NCI-H187 (cell line): ENCODE measurements at regions not wholly inside any gene's neighbourhood (a gene's known extent, or its start where the extent isn't known, plus 50 kb on each side); places are given as distances from the start of the nearest gene placed in this dataset.
"Not testable (repeated sequence)": the region's sequence is repeated elsewhere in the genome, so short reads cannot be mapped to it uniquely, and the experiment has no call there.

Experiments
- DNase-seq, 2 experiments: peaks; one replicate each; lab custom pipeline; 2025; lab: John Stamatoyannopoulos, UW

DNA sequence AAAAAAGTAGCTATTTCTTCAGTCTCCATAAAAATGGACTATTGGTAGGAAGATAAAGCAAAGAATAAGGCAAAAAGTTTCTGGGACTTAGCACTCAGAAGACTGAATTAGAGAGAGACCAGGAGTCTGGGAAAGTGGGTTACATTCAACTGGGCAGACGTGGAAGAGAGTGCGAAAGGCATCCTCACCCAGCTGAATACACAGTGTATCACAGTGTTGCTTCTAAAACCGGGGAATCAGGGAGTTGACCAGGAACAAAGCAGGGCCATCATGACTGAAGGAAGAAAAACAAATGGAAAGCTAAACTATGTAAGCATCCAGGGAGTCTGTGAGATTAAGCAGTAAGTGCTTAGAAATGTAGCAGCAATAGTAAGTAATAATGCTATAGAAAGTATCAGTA lies 452.9 kb upstream of the MAN1A1 start:
- no peak for DNase-seq

DNA sequence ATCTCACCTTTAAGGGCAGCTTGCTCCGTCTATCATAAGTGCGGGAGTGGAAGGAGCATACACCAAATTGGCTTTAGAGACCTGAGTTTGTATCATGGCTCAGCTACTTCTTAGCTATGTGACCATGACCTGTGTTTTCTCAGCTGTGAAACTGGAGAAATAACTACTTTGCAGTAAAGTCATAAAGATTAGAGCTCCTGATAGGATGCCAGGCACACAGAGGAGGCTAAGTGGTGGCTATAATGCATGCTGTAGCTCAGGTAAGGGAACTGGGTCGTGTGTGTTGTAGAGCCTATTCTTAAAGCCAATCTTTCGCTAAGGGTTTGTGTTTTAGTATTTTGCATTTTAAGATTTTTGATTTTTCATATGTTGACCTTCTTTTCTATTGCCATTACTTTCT lies 451.5 kb upstream of the MAN1A1 start:
- no peak for DNase-seq

DNA sequence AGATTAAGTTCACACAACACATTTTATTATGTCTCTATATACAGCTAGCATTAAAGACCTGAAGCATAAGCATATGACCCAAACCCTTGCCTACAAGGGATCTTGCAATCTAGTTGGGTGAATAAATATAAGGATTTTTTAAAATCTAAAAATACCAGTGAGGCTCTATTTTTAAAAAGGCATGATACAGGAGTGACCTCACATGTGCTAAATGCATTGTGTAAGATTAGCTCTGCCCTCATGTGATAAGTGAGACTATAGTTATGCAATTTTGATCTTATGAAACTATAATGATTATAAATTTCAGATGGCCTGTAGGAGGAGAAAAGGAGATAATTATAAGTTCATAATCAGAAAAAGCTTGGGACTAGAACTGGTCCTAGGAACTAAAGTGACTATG lies 451.0 kb upstream of the MAN1A1 start:
- no peak for DNase-seq

DNA sequence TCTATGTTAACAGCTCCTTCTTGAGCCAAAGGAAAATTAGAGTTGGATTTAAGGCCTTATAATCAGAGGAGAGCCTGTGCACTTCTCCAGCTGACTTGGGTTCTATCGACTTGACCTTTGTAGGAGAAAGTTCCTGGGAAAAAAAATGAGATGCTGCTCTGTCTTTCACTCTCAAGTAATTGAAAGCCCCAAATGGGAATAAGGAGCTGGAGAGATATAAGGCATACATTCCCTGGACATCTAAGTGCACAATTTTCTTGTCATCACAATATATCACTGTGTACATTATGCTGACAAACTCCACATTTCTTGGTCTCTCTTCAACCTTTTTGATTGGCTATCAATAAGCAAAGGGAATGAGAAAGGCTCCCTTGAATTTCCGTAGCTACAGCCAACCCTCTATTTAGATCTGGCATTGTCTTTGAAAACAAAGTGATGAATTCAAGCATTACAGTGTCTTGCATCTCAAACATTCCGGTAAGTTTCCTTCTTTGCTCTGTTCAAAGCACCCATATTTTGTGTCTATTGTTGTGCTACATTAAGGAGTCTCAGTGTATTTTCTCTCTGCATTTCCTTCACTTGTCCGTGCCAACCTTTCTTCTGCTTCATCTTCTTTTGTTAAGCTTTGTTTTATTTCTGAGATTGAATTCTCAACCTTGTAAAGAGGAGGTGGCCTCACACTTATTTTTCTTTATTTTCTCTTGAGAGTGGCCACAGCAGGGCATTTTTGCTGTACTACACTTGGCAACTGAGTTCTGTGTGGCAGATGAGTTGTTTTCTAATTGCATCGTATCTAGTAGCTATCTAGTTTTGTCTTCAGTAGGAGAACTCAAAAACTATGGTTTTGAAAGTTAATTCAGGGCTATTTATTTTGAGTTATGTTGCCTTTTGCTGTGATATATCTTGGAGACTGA lies 450.3 kb upstream of the MAN1A1 start:
- no peak for DNase-seq

DNA sequence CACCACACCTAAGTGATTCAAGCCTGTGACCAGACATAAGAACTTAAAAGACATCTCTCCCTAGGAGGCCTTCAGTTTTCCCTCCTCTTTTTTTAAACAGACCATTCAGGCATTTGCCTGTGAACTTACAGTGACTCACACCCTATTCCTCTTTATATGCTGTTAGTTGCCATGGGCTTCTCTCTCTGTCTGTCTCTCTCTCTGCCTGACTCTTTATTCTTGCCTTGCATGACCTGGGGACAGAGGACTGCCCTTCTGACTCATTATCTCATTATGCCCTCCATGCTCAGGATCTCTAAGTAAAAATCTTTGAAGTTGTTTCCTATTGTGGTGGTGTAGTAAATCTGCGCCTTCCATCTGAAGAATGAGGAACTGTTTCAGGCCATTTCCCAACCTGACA lies 442.2 kb upstream of the MAN1A1 start:
- no peak for DNase-seq

DNA sequence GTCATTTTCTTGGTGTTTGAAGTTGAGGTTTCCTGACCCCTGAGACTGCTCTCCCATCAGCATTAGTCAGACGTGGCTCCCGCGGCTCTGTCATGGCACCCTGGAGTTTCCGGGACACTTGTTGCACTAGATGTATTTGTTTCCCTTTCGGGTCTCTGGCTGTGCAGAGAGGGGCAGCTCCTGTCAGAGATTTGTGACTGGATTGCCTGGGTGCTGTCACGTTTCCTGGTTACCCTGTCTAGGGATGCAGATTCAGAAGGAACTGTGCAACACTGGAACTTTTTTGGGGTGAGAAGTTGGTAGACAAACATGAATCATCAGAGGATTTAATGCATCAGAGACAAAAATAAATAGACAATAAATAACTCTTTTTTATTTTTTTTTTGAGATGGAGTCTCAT lies 431.8 kb upstream of the MAN1A1 start:
- DNase-seq: no peak

GRCh38 chr6:119768201-119768600 lies 418.6 kb upstream of the MAN1A1 start:
- no peak for DNase-seq

- no peak for DNase-seq
Observed at GRCh38 chr6:119764927-119765681, 415.5 kb upstream of the MAN1A1 start.

DNA sequence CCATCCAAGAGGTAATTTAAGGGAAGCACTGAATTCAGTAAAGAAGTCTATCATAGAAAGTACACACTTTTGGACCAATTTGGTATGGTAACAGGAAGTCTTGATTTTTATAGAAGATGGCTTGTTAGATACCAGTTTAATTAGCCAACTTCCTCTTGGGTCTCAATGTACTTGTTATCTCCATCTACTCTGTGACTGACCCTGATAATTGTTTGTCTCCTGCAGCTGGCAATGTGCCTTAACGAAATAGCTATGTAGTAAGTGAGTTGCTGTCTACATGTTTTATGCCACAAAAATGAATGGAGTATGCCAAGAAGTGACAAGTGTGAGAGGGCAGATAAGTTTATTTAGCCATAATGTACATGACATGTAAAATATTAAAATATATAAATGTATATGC lies 410.5 kb upstream of the MAN1A1 start:
- no peak for DNase-seq

DNA sequence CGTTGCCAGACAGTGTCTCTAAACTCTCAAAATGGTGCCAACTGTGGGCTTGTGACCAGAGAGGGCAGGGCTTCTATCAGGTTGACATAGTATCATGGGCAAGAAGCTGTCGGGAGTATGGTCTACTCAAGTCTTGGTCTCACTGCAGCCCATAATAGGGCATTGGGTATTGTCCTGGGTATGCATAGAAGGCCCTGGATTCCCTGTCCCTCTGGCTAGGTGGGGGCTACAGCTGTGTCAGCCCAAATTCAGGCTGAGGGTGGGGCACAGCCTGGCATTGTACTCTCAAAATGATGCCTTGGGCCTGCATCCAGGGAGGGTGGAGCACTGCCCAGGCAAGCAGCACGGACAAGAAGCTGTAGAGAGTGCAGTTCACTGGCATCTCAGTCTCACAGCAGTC lies 408.8 kb upstream of the MAN1A1 start:
- no peak for DNase-seq

DNA sequence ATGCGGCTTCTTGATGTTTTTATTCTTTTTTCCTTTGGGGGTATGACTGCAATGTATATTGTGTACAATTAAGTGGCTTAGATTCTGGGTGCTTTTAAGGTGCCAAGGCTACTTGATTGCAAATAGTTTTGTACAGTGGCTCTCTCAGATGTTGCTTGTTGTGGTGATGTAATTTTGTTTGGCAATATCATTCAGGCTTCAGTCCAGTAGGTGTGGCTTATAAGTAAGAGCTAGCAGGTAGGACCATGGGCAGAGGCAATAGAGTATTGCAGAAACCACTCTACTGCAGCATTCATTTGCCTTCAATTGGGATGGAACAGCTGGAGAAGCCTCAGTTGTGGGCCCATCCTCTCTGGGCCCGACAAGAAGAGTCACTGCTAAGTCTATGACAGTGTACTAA lies 407.9 kb upstream of the MAN1A1 start:
- no peak for DNase-seq

- DNase-seq: no peak
Observed at GRCh38 chr6:119749335-119749734, 399.8 kb upstream of the MAN1A1 start.

DNA sequence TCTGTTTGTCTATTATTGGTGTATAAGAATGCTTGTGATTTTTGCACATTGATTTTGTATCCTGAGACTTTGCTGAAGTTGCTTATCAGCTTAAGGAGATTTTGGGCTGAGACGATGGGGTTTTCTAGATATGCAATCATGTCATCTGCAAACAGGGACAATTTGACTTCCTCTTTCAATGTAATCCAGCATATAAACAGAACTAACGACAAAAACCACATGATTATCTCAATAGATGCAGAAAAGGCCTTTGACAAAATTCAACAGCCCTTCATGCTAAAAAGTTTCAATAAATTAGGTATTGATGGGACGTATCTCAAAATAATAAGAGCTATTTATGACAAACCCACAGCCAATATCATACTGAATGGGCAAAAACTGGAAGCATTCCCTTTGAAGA lies 399.0 kb upstream of the MAN1A1 start:
- not testable (repeated sequence) for DNase-seq

GRCh38 chr6:119742188-119742803 lies 392.7 kb upstream of the MAN1A1 start:
- peak; percentile 4 to 18 for DNase-seq

GRCh38 chr6:119739769-119740168 lies 390.2 kb upstream of the MAN1A1 start:
- no peak for DNase-seq

GRCh38 chr6:119738425-119738824 lies 388.9 kb upstream of the MAN1A1 start:
- no peak for DNase-seq

- DNase-seq: no peak
Observed at GRCh38 chr6:119736296-119737021, 386.9 kb upstream of the MAN1A1 start.

- no peak for DNase-seq
Observed at GRCh38 chr6:119735530-119735929, 386.0 kb upstream of the MAN1A1 start.

- DNase-seq: no peak
Observed at GRCh38 chr6:119734227-119734626, 384.7 kb upstream of the MAN1A1 start.

DNA sequence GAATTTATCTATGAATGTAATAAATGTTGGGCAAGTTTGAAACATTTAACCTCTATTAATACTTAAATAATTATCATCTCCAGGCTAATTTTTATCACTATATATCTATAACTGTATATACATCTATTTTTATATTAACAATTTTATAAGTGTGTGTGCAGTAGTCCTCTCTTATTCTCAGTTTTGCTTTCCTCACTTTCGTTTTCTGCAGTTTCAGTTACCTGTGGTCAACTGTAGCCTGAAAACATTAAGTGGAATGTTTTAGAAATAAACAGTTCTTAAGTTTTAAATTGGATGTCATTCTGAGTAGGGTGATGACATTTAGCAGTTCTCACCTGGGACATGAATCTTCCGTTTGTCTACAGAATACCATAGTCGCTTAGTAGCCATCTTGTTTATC lies 379.4 kb upstream of the MAN1A1 start:
- DNase-seq: no peak

DNA sequence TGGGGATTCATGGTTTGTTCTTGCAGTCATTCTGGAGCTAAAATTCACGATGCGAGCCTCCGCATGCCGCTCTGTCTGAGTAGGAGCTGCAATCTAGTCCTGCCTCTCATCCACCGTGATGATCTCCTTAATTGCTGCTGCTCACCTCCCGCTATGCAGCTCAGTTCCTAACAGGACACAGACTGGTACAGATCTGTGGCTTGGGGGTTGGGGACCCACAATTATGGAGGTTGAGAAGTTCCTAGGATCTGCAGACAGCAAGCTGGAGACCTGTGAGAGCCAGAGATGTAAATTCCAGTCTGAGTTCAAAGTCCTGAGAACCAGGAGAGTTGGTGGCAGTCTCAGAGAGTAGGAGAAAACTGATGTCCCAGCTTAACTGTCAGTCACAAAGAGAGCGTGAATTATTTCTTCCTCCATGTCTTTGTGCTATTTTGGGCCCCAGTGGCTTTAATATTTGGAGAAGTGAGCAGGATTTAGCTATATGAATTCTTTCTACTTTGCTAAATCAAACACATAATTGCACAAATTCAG lies 378.7 kb upstream of the MAN1A1 start:
- DNase-seq: no peak
